Fibroblast of upper back skin (primary cell): ENCODE measurements at regions not wholly inside any gene's neighbourhood (a gene's known extent, or its start where the extent isn't known, plus 50 kb on each side); places are given as distances from the start of the nearest gene placed in this dataset.

Experiments used
- DNase-seq: peaks from one replicate; pipeline ENCODE4 v3.0.0-alpha.2; 2013

GRCh38 chr5:127993476-127993875 is 90.1 kb upstream of the SLC12A2 start:
- no peak for DNase-seq

- no peak for DNase-seq
These were observed 89.4 kb upstream of the SLC12A2 start for GRCh38 chr5:127994087-127994660.

GRCh38 chr5:127995556-127995955 is 88.0 kb upstream of the SLC12A2 start:
- peak; percentile 87 for DNase-seq

GRCh38 chr5:127997201-127997704 is 86.3 kb upstream of the SLC12A2 start:
- DNase-seq = no peak

- no peak for DNase-seq
These were observed 84.5 kb upstream of the SLC12A2 start for GRCh38 chr5:127998950-127999615.

GRCh38 chr5:127999909-128000308 is 83.7 kb upstream of the SLC12A2 start:
- DNase-seq = no peak

- no peak for DNase-seq
These were observed 81.1 kb upstream of the SLC12A2 start for GRCh38 chr5:128002425-128002824.

GRCh38 chr5:128007939-128008338 is 75.6 kb upstream of the SLC12A2 start:
- DNase-seq = no peak

- no peak for DNase-seq
These were observed 74.2 kb upstream of the SLC12A2 start for GRCh38 chr5:128009403-128009802.

GRCh38 chr5:128011339-128011738 is 72.2 kb upstream of the SLC12A2 start:
- DNase-seq = no peak

GRCh38 chr5:128014578-128014977 is 69.0 kb upstream of the SLC12A2 start:
- no peak for DNase-seq

- DNase-seq = peak; percentile 9
These were observed 68.1 kb upstream of the SLC12A2 start for GRCh38 chr5:128015478-128015877.

GRCh38 chr5:128015978-128016377 is 67.6 kb upstream of the SLC12A2 start:
- DNase-seq = no peak

GRCh38 chr5:128019391-128019790 is 64.2 kb upstream of the SLC12A2 start:
- no peak for DNase-seq

GRCh38 chr5:128020012-128020411 is 63.6 kb upstream of the SLC12A2 start:
- no peak for DNase-seq

GRCh38 chr5:128021411-128021810 is 62.2 kb upstream of the SLC12A2 start:
- no peak for DNase-seq
